Suprapubic skin (tissue), 4 donors: ENCODE measurements at regions not wholly inside any gene's neighbourhood (a gene's known extent, or its start where the extent isn't known, plus 50 kb on each side); places are given as distances from the start of the nearest gene placed in this dataset.

Experiments used
- CTCF ChIP-seq, 2 donors: fragments of 200-600 bp in 1 of 2; fragments of 450-650 bp in 1 of 2; sonication (generic) in 1 of 2; IDR thresholded peaks; one replicate each; pipeline ENCODE4 v1.5.1; 2016 to 2019; ENCODE audit warnings: antibody characterized with exemption in 2 of 2, mild to moderate bottlenecking in 1 of 2, moderate library complexity in 1 of 2
- EP300 ChIP-seq: sonication (generic); formaldehyde crosslinking; IDR thresholded peaks from one replicate; pipeline ENCODE4 v1.6.1; 2017; ENCODE audit warnings: antibody characterized with exemption
- POLR2A ChIP-seq, 2 donors: fragments of 450-650 bp; IDR thresholded peaks; one replicate each; pipeline ENCODE4 v1.6.1; 2017; ENCODE audit warnings: antibody characterized with exemption in 2 of 2, mild to moderate bottlenecking in 2 of 2, moderate library complexity in 2 of 2
- POLR2AphosphoS5 ChIP-seq, 3 donors: sonication (generic); formaldehyde crosslinking; IDR thresholded peaks; one replicate each; pipeline ENCODE4 v1.6.1; 2017; ENCODE audit warnings: antibody characterized with exemption in 3 of 3

GRCh38 chr9:23306731-23307130 lies 519.3 kb downstream of the ELAVL2 start:
- TF ChIP-seq CTCF (IDR thresholded peaks at IDR 0.05) (no peak), POLR2A (IDR thresholded peaks at IDR 0.05) (no peak), EP300 (no peak), POLR2AphosphoS5 (IDR thresholded peaks at IDR 0.05) (no peak)
